HG02759 (cell line): ENCODE measurements at regions not wholly inside any gene's neighbourhood (a gene's known extent, or its start where the extent isn't known, plus 50 kb on each side); places are given as distances from the start of the nearest gene placed in this dataset.
"Not testable (repeated sequence)": the region's sequence is repeated elsewhere in the genome, so short reads cannot be mapped to it uniquely, and the experiment has no call there.

Experiments used
- ATAC-seq: cut with Tn5 transposase; IDR thresholded peaks from one replicate; pipeline ENCODE4 v1.9.1; 2021; ENCODE audit warnings: mild to moderate bottlenecking, moderate library complexity; ENCODE audit not compliant: unreplicated experiment

- ATAC-seq: no peak
Measured at GRCh38 chr13:64765636-64766035, 2464.5 kb downstream of the PCDH9 start.

GRCh38 chr13:64758521-64759244 lies 2471.5 kb downstream of the PCDH9 start:
- ATAC-seq: no peak

GRCh38 chr13:64756621-64757020 lies 2473.5 kb downstream of the PCDH9 start:
- no peak for ATAC-seq

- ATAC-seq: no peak
Measured at GRCh38 chr13:64755961-64756360, 2474.2 kb downstream of the PCDH9 start.

GRCh38 chr13:64753233-64754000 lies 2476.7 kb downstream of the PCDH9 start:
- no peak for ATAC-seq

GRCh38 chr13:64749301-64749700 lies 2480.8 kb downstream of the PCDH9 start:
- ATAC-seq: no peak

- no peak for ATAC-seq
Measured at GRCh38 chr13:64746845-64747244, 2483.3 kb downstream of the PCDH9 start.

- no peak for ATAC-seq
Measured at GRCh38 chr13:64740493-64740892, 2489.6 kb downstream of the PCDH9 start.

GRCh38 chr13:64725492-64725891 lies 2504.6 kb downstream of the PCDH9 start:
- ATAC-seq: no peak

- ATAC-seq: no peak
Measured at GRCh38 chr13:64723724-64724123, 2506.4 kb downstream of the PCDH9 start.

GRCh38 chr13:64718116-64718515 lies 2512.0 kb downstream of the PCDH9 start:
- ATAC-seq: no peak

- ATAC-seq: no peak
Measured at GRCh38 chr13:64716936-64717335, 2513.2 kb downstream of the PCDH9 start.

GRCh38 chr13:64709079-64709478 lies 2521.1 kb downstream of the PCDH9 start:
- no peak for ATAC-seq

- ATAC-seq: no peak
Measured at GRCh38 chr13:64704121-64704649, 2526.0 kb downstream of the PCDH9 start.

- ATAC-seq: no peak
Measured at GRCh38 chr13:64697226-64697625, 2532.9 kb downstream of the PCDH9 start.

GRCh38 chr13:64688893-64689677 lies 2541.1 kb downstream of the PCDH9 start:
- no peak for ATAC-seq

- ATAC-seq: not testable (repeated sequence)
Measured at GRCh38 chr13:64686536-64686935, 2543.6 kb downstream of the PCDH9 start.

GRCh38 chr13:64684685-64685431 lies 2545.3 kb downstream of the PCDH9 start:
- no peak for ATAC-seq

GRCh38 chr13:64684108-64684507 lies 2546.0 kb downstream of the PCDH9 start:
- no peak for ATAC-seq

- ATAC-seq: no peak
Measured at GRCh38 chr13:64680739-64681138, 2549.4 kb downstream of the PCDH9 start.
